ENCODE measurements at regions not wholly inside any gene's neighbourhood (a gene's known extent, or its start where the extent isn't known, plus 50 kb on each side); places are given as distances from the start of the nearest gene placed in this dataset.

- TF ChIP-seq CTCF (IDR thresholded peaks at IDR 0.05): no peak
- no peak for TF ChIP-seq POLR2A (IDR thresholded peaks at IDR 0.05)
Measured at GRCh38 chr15:37594417-37594816, 340.0 kb upstream of the TMCO5A start.

Data from testis (tissue), 2 donors.